HL-60 (cell line): ENCODE measurements at regions not wholly inside any gene's neighbourhood (a gene's known extent, or its start where the extent isn't known, plus 50 kb on each side); places are given as distances from the start of the nearest gene placed in this dataset.

ENCODE experiments used
- POLR2AphosphoS5 ChIP-seq: IDR thresholded peaks from 2 replicates; pipeline ENCODE4 v1.6.1; 2012; ENCODE audit warnings: low read depth
- TF ChIP-seq, protein P1 (sequence below): IDR thresholded peaks from one replicate; pipeline ENCODE4 v1.5.1; 2011; ENCODE audit warnings: low read length, control low read depth, inconsistent platforms; ENCODE audit not compliant: insufficient read depth

DNA sequence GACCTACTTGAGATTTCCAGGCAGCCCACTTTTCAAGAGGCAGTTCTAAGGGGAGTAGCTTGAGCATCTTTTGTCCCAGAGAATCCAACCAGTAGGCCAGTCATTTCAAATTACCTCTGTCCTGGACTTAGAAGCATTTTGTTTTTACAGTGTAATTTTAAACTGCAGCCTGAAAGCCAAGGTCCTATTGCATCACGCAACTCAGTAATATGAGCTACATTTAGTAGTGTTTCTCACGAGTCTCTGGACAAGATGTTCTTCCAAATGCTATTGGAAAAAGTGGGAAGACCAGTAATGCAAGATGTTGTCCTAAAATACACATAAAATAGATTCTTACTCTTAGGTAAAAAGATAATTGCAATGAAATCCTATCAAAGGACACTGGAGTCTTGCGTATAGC lies 182.5 kb upstream of the ARX start:
- TF ChIP-seq, protein P1, sequence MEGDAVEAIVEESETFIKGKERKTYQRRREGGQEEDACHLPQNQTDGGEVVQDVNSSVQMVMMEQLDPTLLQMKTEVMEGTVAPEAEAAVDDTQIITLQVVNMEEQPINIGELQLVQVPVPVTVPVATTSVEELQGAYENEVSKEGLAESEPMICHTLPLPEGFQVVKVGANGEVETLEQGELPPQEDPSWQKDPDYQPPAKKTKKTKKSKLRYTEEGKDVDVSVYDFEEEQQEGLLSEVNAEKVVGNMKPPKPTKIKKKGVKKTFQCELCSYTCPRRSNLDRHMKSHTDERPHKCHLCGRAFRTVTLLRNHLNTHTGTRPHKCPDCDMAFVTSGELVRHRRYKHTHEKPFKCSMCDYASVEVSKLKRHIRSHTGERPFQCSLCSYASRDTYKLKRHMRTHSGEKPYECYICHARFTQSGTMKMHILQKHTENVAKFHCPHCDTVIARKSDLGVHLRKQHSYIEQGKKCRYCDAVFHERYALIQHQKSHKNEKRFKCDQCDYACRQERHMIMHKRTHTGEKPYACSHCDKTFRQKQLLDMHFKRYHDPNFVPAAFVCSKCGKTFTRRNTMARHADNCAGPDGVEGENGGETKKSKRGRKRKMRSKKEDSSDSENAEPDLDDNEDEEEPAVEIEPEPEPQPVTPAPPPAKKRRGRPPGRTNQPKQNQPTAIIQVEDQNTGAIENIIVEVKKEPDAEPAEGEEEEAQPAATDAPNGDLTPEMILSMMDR: no peak
- no peak for TF ChIP-seq POLR2AphosphoS5
